ENCODE measurements at regions not wholly inside any gene's neighbourhood (a gene's known extent, or its start where the extent isn't known, plus 50 kb on each side); places are given as distances from the start of the nearest gene placed in this dataset.

- Histone ChIP-seq H2AFZ (ENCODE audit: insufficient read depth, low read depth, low read length, poor library complexity, severe bottlenecking) (no peak overlapping the region), H4K20me1 (ENCODE audit: insufficient read depth, low read length) (no peaks in the 10 kb centered on the region), H3K79me2 (ENCODE audit: insufficient read depth, low read length) (no peaks in the 10 kb centered on the region), H3K27me3 (ENCODE audit: control insufficient read depth in 2 of 2, insufficient read depth in 2 of 2, low read length in 2 of 2) (no peaks in the 10 kb centered on the region), H3K9me3 (replicated peaks in 1 of 2; ENCODE audit: control insufficient read depth in 1 of 2, insufficient read depth in 1 of 2, low read length in 2 of 2) (no peaks in the 10 kb centered on the region), H3K36me3 (replicated peaks in 1 of 2; ENCODE audit: control insufficient read depth in 1 of 2, insufficient read depth in 2 of 2, low read length in 2 of 2) (no peaks in the 10 kb centered on the region), H3K4me2 (replicated peaks; ENCODE audit: extremely low read depth, low read length, poor library complexity, severe bottlenecking) (no peak overlapping the region), H3K4me1 (ENCODE audit: control insufficient read depth in 1 of 2, insufficient read depth in 2 of 2, low read length in 2 of 2) (no peaks in the 10 kb centered on the region), H3K9ac (ENCODE audit: insufficient read depth, low read length, poor library complexity, severe bottlenecking) (no peak overlapping the region), H3K4me3 (replicated peaks in 1 of 3; ENCODE audit: low read depth in 2 of 3, low read length in 3 of 3) (no peak overlapping the region), H3K27ac (ENCODE audit: low read depth in 1 of 2, low read length in 2 of 2) (no peak overlapping the region)
- intact Hi-C loops (cut with micrococcal nuclease): no loop called here
- H3K4me3 Mint-ChIP-seq: no peak overlapping the region
- no peaks in the 10 kb centered on the region for H3K36me3 Mint-ChIP-seq
- no peak for DNase-seq
- H3K27me3 Mint-ChIP-seq (ENCODE audit: low read depth in 3 of 3): peaks cover 0 to 3% (median 0%) of the 10 kb centered on the region in 3 donors
- no peaks in the 10 kb centered on the region for H3K4me1 Mint-ChIP-seq
- TF ChIP-seq CTCF (IDR thresholded peaks at IDR 0.05): no peak
- no peak overlapping the region for H3K27ac Mint-ChIP-seq
- 96% methylated on average over 8 of the region's 8 CpGs for WGBS (ENCODE audit: insufficient coverage)
- H3K9me3 Mint-ChIP-seq: peaks cover 0 to 11% (median 3%) of the 10 kb centered on the region in 7 donors
Observed at GRCh38 chr18:78159397-78159796, 820.2 kb upstream of the SALL3 start.

GRCh38 chr18:78160961-78161656 is 818.5 kb upstream of the SALL3 start:
- no peaks in the 10 kb centered on the region for H3K36me3 Mint-ChIP-seq
- H3K27me3 Mint-ChIP-seq (ENCODE audit: low read depth in 3 of 3): peaks cover 0 to 4% (median 0%) of the 10 kb centered on the region in 3 donors
- WGBS (ENCODE audit: insufficient coverage): 90% methylated on average over 7 of the region's 11 CpGs
- no peak for DNase-seq
- no peak overlapping the region for H3K27ac Mint-ChIP-seq
- Histone ChIP-seq H3K36me3 (replicated peaks in 1 of 2; ENCODE audit: control insufficient read depth in 1 of 2, insufficient read depth in 2 of 2, low read length in 2 of 2) (no peaks in the 10 kb centered on the region), H3K27ac (ENCODE audit: low read depth in 1 of 2, low read length in 2 of 2) (no peak overlapping the region), H3K79me2 (ENCODE audit: insufficient read depth, low read length) (no peaks in the 10 kb centered on the region), H3K4me2 (replicated peaks; ENCODE audit: extremely low read depth, low read length, poor library complexity, severe bottlenecking) (no peak overlapping the region), H3K9ac (ENCODE audit: insufficient read depth, low read length, poor library complexity, severe bottlenecking) (no peak overlapping the region), H3K4me1 (ENCODE audit: control insufficient read depth in 1 of 2, insufficient read depth in 2 of 2, low read length in 2 of 2) (no peaks in the 10 kb centered on the region), H3K9me3 (replicated peaks in 1 of 2; ENCODE audit: control insufficient read depth in 1 of 2, insufficient read depth in 1 of 2, low read length in 2 of 2) (no peaks in the 10 kb centered on the region), H2AFZ (ENCODE audit: insufficient read depth, low read depth, low read length, poor library complexity, severe bottlenecking) (no peak overlapping the region), H3K27me3 (ENCODE audit: control insufficient read depth in 2 of 2, insufficient read depth in 2 of 2, low read length in 2 of 2) (no peaks in the 10 kb centered on the region), H3K4me3 (replicated peaks in 1 of 3; ENCODE audit: low read depth in 2 of 3, low read length in 3 of 3) (no peak overlapping the region), H4K20me1 (ENCODE audit: insufficient read depth, low read length) (no peaks in the 10 kb centered on the region)
- H3K4me3 Mint-ChIP-seq: no peak overlapping the region
- H3K9me3 Mint-ChIP-seq: peaks cover 0 to 15% (median 2%) of the 10 kb centered on the region in 7 donors
- H3K4me1 Mint-ChIP-seq: no peaks in the 10 kb centered on the region
- TF ChIP-seq CTCF (IDR thresholded peaks at IDR 0.05): no peak
- intact Hi-C loops (cut with micrococcal nuclease): no loop called here
